ENCODE measurements at regions not wholly inside any gene's neighbourhood (a gene's known extent, or its start where the extent isn't known, plus 50 kb on each side); places are given as distances from the start of the nearest gene placed in this dataset.

DNA sequence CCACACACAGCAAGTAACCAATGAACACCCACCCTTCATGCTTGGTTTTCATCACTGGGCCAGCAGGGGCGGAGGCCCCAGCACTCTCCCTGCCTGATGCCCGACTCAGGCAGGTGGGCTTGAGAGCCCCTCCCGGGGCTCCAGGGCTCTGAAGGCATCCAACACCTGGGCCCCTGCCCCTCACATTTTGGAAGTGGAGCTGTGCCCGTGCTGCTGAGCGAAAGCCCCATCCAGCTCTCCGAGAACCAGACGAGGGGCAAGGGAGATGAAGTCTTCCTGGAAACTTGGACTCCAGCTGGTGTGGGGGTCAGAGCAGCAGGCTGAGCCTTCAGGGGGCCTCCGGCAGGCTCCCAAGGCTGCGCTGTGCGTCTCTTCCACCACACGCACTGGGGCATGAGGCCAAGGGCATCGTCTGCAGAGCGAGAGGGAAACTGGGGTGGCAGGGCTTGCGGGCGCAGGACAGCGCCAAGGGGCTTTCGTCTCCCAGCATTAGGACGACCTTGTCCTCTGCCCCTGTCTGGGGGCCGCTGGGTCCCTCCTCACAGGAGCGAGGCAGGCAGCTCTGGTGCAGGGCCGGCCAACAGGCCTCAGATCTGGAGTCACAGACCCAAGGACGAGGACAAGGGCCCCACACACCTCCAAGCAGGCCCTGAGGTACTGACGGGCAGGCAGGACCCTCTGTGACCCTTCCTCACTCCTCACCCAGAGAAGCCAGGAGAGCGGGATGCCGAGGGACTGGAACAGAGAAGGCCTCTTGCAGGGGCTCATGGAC is 108.3 kb upstream of the FAM20C start:
- no peaks in the 10 kb centered on the region for H3K4me1 ChIP-seq (ENCODE audit: insufficient read depth, low read length)
- Mint-ChIP-seq H3K9me3 (no peaks in the 10 kb centered on the region), H3K4me3 (no peak overlapping the region), H3K36me3 (no peaks in the 10 kb centered on the region), H3K4me1 (no peaks in the 10 kb centered on the region), H3K27me3 (peaks cover 8 to 9% of the 10 kb centered on the region in 2 donors), H3K27ac (no peak overlapping the region)
- no peaks in the 10 kb centered on the region for H3K36me3 ChIP-seq (ENCODE audit: insufficient read depth, low read length)
- H3K27ac ChIP-seq (ENCODE audit: low read depth, low read length): no peak overlapping the region
- no peak for DNase-seq
- ChIA-PET CTCF (ENCODE audit: partially characterized antibody) (no interaction called here), POLR2A (ENCODE audit: partially characterized antibody) (no interaction called here)
- no peaks in the 10 kb centered on the region for H3K9me3 ChIP-seq (ENCODE audit: control insufficient read depth in 1 of 2, low read length in 2 of 2)
- no peak overlapping the region for H3K4me3 ChIP-seq (ENCODE audit: low read length in 2 of 2)
- intact Hi-C loops (cut with micrococcal nuclease): no loop called here
- H3K27me3 ChIP-seq (ENCODE audit: insufficient read depth, low read length): no peaks in the 10 kb centered on the region

DNA sequence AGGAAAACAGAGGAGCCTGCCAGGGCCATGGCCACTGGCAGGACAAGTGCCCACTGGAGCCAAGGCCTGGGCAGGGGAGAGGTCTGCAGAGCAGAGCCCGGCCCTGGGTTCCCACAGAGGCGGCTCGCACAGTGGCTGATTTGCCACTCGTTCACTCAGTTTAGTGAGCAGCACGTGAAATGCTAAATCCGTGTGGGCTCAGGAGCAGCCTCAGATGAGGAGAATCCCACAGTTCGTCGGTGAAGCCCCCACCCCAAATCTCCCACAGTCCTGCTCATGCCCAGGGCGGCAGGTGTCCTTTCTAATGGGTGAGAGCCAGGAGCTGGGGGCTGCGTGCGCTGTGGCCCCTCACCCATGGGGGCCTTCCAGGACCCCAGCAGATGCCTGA is 107.7 kb upstream of the FAM20C start:
- intact Hi-C loops (cut with micrococcal nuclease): no loop called here
- Mint-ChIP-seq H3K27me3 (peaks cover 8 to 9% of the 10 kb centered on the region in 2 donors), H3K27ac (no peak overlapping the region), H3K4me1 (no peaks in the 10 kb centered on the region), H3K9me3 (no peaks in the 10 kb centered on the region), H3K4me3 (no peak overlapping the region), H3K36me3 (no peaks in the 10 kb centered on the region)
- Histone ChIP-seq H3K4me1 (ENCODE audit: insufficient read depth, low read length) (no peaks in the 10 kb centered on the region), H3K36me3 (ENCODE audit: insufficient read depth, low read length) (no peaks in the 10 kb centered on the region), H3K27me3 (ENCODE audit: insufficient read depth, low read length) (no peaks in the 10 kb centered on the region), H3K9me3 (ENCODE audit: control insufficient read depth in 1 of 2, low read length in 2 of 2) (no peaks in the 10 kb centered on the region), H3K4me3 (ENCODE audit: low read length in 2 of 2) (no peak overlapping the region), H3K27ac (ENCODE audit: low read depth, low read length) (no peak overlapping the region)
- no peak for DNase-seq
- POLR2A ChIA-PET (ENCODE audit: partially characterized antibody): no interaction called here
- CTCF ChIA-PET (ENCODE audit: partially characterized antibody): no interaction called here

DNA sequence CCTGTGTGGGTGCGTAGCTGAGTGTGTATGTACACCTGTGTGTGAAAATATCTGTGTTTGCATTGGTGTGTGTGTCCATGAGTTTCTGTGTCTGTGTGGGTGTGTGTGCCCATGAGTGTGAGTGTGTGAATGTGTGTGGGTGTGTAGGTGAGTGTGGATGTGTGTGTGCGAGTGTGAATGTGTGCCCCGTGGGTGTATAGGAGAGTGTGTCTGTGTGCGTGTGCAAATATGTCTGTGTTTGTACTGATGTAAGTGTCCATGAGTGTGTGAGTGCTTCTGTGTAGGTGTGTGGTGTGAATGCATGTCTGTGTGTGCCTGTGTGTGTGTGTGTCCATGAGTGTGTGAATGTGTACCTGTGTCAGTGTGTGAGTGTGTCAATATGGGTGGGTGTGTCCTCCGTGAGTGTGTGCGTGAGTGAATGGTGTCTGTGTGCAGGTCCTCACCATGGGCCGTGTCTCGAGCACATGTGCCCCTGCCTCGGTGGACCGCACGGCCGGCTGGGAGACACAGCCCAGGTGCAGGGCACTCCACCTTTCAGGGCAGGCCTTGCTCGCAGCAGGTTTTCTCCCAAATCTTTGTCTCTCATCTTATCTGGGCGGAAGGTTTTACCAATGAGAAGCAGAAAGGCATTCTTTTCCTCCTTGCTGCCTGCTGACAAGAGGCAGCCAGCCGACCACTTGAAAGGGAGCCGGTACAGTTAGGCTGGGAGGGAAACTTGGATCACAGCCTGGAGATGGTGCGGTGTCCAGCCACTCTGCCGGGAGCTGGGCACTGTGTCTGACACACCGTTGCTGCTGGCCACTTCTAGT is 107.1 kb upstream of the FAM20C start:
- intact Hi-C loops (cut with micrococcal nuclease): no loop called here
- Mint-ChIP-seq H3K36me3 (no peaks in the 10 kb centered on the region), H3K4me1 (no peaks in the 10 kb centered on the region), H3K4me3 (no peak overlapping the region), H3K27me3 (peaks cover 8 to 9% of the 10 kb centered on the region in 2 donors), H3K9me3 (no peaks in the 10 kb centered on the region), H3K27ac (no peak overlapping the region)
- no peaks in the 10 kb centered on the region for H3K27me3 ChIP-seq (ENCODE audit: insufficient read depth, low read length)
- DNase-seq: no peak
- no peaks in the 10 kb centered on the region for H3K4me1 ChIP-seq (ENCODE audit: insufficient read depth, low read length)
- H3K27ac ChIP-seq (ENCODE audit: low read depth, low read length): no peak overlapping the region
- no peaks in the 10 kb centered on the region for H3K36me3 ChIP-seq (ENCODE audit: insufficient read depth, low read length)
- CTCF ChIA-PET (ENCODE audit: partially characterized antibody): no interaction called here
- POLR2A ChIA-PET (ENCODE audit: partially characterized antibody): no interaction called here
- H3K9me3 ChIP-seq (ENCODE audit: control insufficient read depth in 1 of 2, low read length in 2 of 2): no peaks in the 10 kb centered on the region
- no peak overlapping the region for H3K4me3 ChIP-seq (ENCODE audit: low read length in 2 of 2)

DNA sequence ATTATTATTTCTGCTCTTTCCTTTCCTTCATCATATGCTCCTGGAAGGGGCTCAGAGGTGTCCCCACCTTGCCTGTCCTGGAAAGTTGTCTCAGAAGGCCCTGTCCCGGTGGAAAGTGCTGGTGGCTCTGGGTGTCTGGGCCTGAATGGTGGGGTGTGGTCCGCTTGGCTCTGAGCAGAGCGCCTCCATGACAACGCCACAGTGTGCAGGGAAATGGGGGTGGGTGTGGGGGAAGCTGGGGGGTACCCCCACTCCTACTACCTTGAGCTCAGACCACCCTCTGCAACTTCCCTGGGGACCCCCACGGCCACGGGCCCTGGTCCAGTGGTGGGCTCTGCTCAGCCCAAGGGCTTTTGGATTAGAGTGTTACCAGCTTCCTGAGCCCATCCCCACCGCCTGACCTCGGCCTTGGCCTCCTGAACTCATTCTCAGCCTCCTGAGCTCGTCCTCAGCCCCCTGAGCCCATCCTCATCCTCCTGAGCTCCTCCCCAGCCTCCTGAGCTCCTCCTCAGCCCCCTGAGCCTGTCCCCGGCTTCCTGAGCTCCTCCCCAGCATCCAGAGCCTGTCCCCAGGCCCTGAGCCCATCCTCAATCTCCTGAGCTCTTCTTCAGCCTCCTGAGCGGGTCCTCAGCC is 106.4 kb upstream of the FAM20C start:
- Histone ChIP-seq H3K27ac (ENCODE audit: low read depth, low read length) (no peak overlapping the region), H3K4me1 (ENCODE audit: insufficient read depth, low read length) (no peaks in the 10 kb centered on the region), H3K36me3 (ENCODE audit: insufficient read depth, low read length) (no peaks in the 10 kb centered on the region), H3K27me3 (ENCODE audit: insufficient read depth, low read length) (no peaks in the 10 kb centered on the region), H3K9me3 (ENCODE audit: control insufficient read depth in 1 of 2, low read length in 2 of 2) (no peaks in the 10 kb centered on the region), H3K4me3 (ENCODE audit: low read length in 2 of 2) (no peak overlapping the region)
- DNase-seq: no peak
- ChIA-PET POLR2A (ENCODE audit: partially characterized antibody) (no interaction called here), CTCF (ENCODE audit: partially characterized antibody) (no interaction called here)
- Mint-ChIP-seq H3K9me3 (no peaks in the 10 kb centered on the region), H3K4me3 (no peak overlapping the region), H3K36me3 (no peaks in the 10 kb centered on the region), H3K4me1 (peaks cover 4 to 7% (median 5%) of the 10 kb centered on the region in 4 donors), H3K27me3 (peaks cover 7 to 10% of the 10 kb centered on the region in 2 donors), H3K27ac (no peak overlapping the region)
- intact Hi-C loops (cut with micrococcal nuclease): no loop called here

DNA sequence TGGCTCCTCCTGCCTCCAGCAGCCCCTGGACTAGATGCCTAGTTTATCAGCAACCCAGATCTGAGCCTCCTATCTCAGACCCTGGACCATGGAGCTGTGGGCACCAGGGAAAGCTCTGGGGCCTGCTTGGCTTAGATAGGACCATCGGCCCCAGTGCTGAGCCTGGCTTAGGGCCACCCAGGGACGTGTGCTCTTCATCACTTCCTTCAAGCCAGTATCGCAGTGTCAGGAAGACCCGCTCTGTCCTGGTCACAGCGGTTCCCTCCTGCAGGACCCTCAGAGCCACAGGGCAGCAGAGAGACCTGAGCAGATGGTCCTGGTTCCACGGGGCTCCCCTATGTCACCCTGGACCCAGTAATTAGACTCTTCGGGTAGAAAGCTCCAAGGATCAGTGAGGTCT is 105.7 kb upstream of the FAM20C start:
- no peaks in the 10 kb centered on the region for H3K9me3 Mint-ChIP-seq
- CTCF ChIA-PET (ENCODE audit: partially characterized antibody): no interaction called here
- H3K36me3 ChIP-seq (ENCODE audit: insufficient read depth, low read length): no peaks in the 10 kb centered on the region
- intact Hi-C loops (cut with micrococcal nuclease): no loop called here
- no peak overlapping the region for H3K27ac Mint-ChIP-seq
- DNase-seq: no peak
- POLR2A ChIA-PET (ENCODE audit: partially characterized antibody): no interaction called here
- no peak overlapping the region for H3K4me3 ChIP-seq (ENCODE audit: low read length in 2 of 2)
- no peak overlapping the region for H3K4me3 Mint-ChIP-seq
- H3K27me3 ChIP-seq (ENCODE audit: insufficient read depth, low read length): no peaks in the 10 kb centered on the region
- H3K27me3 Mint-ChIP-seq: peaks cover 3 to 5% of the 10 kb centered on the region in 2 donors
- H3K9me3 ChIP-seq (ENCODE audit: control insufficient read depth in 1 of 2, low read length in 2 of 2): no peaks in the 10 kb centered on the region
- H3K4me1 Mint-ChIP-seq: peaks cover 4 to 8% (median 5%) of the 10 kb centered on the region in 4 donors
- no peaks in the 10 kb centered on the region for H3K4me1 ChIP-seq (ENCODE audit: insufficient read depth, low read length)
- H3K27ac ChIP-seq (ENCODE audit: low read depth, low read length): no peak overlapping the region
- H3K36me3 Mint-ChIP-seq: no peaks in the 10 kb centered on the region

DNA sequence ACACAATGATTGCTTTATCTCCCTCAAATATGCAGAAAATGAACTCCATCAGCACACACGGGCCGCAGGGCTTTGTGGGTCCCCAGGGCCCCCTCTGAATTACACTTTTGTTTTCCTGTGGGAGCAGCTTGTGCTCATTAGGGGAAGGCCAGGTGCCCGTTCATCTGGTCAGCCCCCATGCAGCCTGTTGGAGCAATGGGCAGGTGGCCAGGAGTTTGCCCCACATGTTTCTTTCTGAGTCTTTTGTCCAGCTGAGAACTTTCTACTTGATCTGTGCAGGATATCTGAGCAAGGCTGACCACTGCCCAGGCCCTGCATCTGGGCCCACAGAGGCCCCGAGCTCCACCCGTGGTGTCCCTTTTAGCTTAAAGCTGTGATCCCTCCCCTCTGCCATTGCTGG is 105.3 kb upstream of the FAM20C start:
- DNase-seq: no peak

DNA sequence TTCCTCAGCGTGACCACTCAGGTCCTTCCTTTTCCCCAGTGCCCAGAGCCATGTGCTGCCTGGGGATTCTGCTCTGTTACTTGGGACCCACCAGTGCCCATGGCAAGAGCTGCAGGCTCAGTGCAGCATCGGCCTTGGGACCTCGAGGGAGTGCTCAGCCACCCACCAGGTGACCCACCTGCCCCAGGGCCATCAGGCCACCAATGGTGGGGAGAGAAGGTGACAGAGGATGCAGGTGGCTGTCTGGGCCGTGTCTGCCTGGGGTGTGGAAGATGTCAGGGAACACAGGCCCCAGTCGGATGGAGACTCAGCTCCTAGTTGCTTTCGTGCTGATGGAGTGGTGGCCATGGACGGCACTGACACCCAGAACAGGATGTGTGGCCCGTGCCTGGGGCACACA is 104.7 kb upstream of the FAM20C start:
- ChIA-PET POLR2A (ENCODE audit: partially characterized antibody) (no interaction called here), CTCF (ENCODE audit: partially characterized antibody) (no interaction called here)
- intact Hi-C loops (cut with micrococcal nuclease): no loop called here
- Histone ChIP-seq H3K4me3 (ENCODE audit: low read length in 2 of 2) (no peak overlapping the region), H3K36me3 (ENCODE audit: insufficient read depth, low read length) (no peaks in the 10 kb centered on the region), H3K27me3 (ENCODE audit: insufficient read depth, low read length) (no peaks in the 10 kb centered on the region), H3K4me1 (ENCODE audit: insufficient read depth, low read length) (no peaks in the 10 kb centered on the region), H3K27ac (ENCODE audit: low read depth, low read length) (no peak overlapping the region), H3K9me3 (ENCODE audit: control insufficient read depth in 1 of 2, low read length in 2 of 2) (no peaks in the 10 kb centered on the region)
- no peak for DNase-seq
- peaks cover 4 to 8% (median 5%) of the 10 kb centered on the region in 4 donors for H3K4me1 Mint-ChIP-seq
- H3K4me3 Mint-ChIP-seq: no peak overlapping the region
- no peaks in the 10 kb centered on the region for H3K36me3 Mint-ChIP-seq
- H3K9me3 Mint-ChIP-seq: no peaks in the 10 kb centered on the region
- H3K27ac Mint-ChIP-seq: no peak overlapping the region
- H3K27me3 Mint-ChIP-seq: peaks cover 5% of the 10 kb centered on the region in 2 donors

More for the DNA sequence above, 105.3 kb upstream of the FAM20C start:
- H3K4me1 Mint-ChIP-seq: peaks cover 4 to 8% (median 5%) of the 10 kb centered on the region in 4 donors
- no peak overlapping the region for H3K4me3 ChIP-seq (ENCODE audit: low read length in 2 of 2)
- H3K9me3 ChIP-seq (ENCODE audit: control insufficient read depth in 1 of 2, low read length in 2 of 2): no peaks in the 10 kb centered on the region
- H3K4me3 Mint-ChIP-seq: no peak overlapping the region
- H3K36me3 Mint-ChIP-seq: no peaks in the 10 kb centered on the region
- no peak overlapping the region for H3K27ac ChIP-seq (ENCODE audit: low read depth, low read length)
- no peaks in the 10 kb centered on the region for H3K9me3 Mint-ChIP-seq
- POLR2A ChIA-PET (ENCODE audit: partially characterized antibody): no interaction called here
- H3K27me3 ChIP-seq (ENCODE audit: insufficient read depth, low read length): no peaks in the 10 kb centered on the region
- H3K4me1 ChIP-seq (ENCODE audit: insufficient read depth, low read length): no peaks in the 10 kb centered on the region
- intact Hi-C loops (cut with micrococcal nuclease): no loop called here
- H3K27ac Mint-ChIP-seq: no peak overlapping the region
- CTCF ChIA-PET (ENCODE audit: partially characterized antibody): no interaction called here
- no peaks in the 10 kb centered on the region for H3K36me3 ChIP-seq (ENCODE audit: insufficient read depth, low read length)
- peaks cover 3 to 5% of the 10 kb centered on the region in 2 donors for H3K27me3 Mint-ChIP-seq

Data from CD4-positive, alpha-beta memory T cell (primary cell).